ENCODE measurements at regions not wholly inside any gene's neighbourhood (a gene's known extent, or its start where the extent isn't known, plus 50 kb on each side); places are given as distances from the start of the nearest gene placed in this dataset.

DNA sequence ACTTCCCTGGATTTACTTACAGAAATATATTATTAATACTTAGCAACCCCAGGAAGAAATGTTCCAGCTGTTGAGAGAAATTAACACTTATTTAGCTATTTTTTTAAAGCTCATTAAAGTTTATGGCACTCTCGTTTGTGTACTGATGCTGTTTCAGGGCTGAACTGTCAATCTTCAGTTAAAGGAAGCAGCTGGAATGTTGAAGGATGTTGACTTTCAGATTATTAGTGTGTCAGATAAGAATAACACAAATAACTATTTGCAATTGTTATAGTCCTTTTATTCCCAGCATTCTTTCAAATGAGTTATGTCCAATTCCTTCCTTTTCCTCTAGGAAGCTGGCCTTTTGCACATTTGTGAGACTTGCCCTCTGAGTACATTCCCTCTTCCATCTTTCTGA is 278.2 kb upstream of the RAG2 start:
- TF ChIP-seq, protein P1, sequence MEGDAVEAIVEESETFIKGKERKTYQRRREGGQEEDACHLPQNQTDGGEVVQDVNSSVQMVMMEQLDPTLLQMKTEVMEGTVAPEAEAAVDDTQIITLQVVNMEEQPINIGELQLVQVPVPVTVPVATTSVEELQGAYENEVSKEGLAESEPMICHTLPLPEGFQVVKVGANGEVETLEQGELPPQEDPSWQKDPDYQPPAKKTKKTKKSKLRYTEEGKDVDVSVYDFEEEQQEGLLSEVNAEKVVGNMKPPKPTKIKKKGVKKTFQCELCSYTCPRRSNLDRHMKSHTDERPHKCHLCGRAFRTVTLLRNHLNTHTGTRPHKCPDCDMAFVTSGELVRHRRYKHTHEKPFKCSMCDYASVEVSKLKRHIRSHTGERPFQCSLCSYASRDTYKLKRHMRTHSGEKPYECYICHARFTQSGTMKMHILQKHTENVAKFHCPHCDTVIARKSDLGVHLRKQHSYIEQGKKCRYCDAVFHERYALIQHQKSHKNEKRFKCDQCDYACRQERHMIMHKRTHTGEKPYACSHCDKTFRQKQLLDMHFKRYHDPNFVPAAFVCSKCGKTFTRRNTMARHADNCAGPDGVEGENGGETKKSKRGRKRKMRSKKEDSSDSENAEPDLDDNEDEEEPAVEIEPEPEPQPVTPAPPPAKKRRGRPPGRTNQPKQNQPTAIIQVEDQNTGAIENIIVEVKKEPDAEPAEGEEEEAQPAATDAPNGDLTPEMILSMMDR (IDR thresholded peaks at IDR 0.05), result no peak
- TF ChIP-seq POLR2A (IDR thresholded peaks at IDR 0.05), result no peak

Data from ovary (tissue), 3 donors.